ENCODE measurements at regions not wholly inside any gene's neighbourhood (a gene's known extent, or its start where the extent isn't known, plus 50 kb on each side); places are given as distances from the start of the nearest gene placed in this dataset.

DNA sequence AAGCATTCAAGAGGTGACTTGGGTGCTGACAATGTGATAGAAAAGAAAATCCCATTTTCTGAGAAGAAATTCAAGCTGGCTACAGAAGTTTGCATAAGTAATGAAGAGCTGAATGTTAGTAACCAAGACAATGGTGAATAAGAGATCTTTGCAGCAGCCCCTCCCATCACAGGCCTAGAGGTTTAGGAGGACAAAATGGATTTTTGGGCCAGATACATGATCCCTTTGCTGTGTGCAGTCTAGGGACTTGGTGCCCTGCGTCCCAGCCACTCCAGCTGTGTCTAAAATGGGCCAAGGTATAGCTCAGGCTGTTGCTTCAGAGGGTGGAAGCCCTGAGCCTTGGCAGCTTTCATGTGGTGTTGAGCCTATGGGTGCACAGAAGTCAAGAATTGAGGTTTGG is 107.0 kb upstream of the EPHA5 start:
- no peak for TF ChIP-seq POLR2A (IDR thresholded peaks at IDR 0.05)
- TF ChIP-seq, protein P1, sequence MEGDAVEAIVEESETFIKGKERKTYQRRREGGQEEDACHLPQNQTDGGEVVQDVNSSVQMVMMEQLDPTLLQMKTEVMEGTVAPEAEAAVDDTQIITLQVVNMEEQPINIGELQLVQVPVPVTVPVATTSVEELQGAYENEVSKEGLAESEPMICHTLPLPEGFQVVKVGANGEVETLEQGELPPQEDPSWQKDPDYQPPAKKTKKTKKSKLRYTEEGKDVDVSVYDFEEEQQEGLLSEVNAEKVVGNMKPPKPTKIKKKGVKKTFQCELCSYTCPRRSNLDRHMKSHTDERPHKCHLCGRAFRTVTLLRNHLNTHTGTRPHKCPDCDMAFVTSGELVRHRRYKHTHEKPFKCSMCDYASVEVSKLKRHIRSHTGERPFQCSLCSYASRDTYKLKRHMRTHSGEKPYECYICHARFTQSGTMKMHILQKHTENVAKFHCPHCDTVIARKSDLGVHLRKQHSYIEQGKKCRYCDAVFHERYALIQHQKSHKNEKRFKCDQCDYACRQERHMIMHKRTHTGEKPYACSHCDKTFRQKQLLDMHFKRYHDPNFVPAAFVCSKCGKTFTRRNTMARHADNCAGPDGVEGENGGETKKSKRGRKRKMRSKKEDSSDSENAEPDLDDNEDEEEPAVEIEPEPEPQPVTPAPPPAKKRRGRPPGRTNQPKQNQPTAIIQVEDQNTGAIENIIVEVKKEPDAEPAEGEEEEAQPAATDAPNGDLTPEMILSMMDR (IDR thresholded peaks at IDR 0.05) = no peak
